Prostate gland (tissue), 2 donors: ENCODE measurements at regions not wholly inside any gene's neighbourhood (a gene's known extent, or its start where the extent isn't known, plus 50 kb on each side); places are given as distances from the start of the nearest gene placed in this dataset.

ENCODE experiments used
- DNase-seq: peaks from one replicate; pipeline ENCODE4 v3.0.0-alpha.2; 2019; ENCODE audit warnings: low spot score
- H3K27ac ChIP-seq, 2 donors: fragments of 200-600 bp; sonication (generic); 2 replicates each; pipeline ENCODE4 v1.5.1; 2017 to 2019
- H3K27me3 ChIP-seq: fragments of 200-600 bp; sonication (generic); replicated peaks from 2 replicates; pipeline ENCODE4 v1.5.1; 2019; ENCODE audit not compliant: insufficient read depth
- H3K36me3 ChIP-seq, 2 donors: fragments of 200-600 bp; sonication (generic); 1 replicate in 1 of 2; 2 replicates in 1 of 2; pipeline versions ENCODE4 v1.5.1 to v1.8.1; 2017 to 2019
- H3K4me1 ChIP-seq: fragments of 200-600 bp; sonication (generic); replicated peaks from 2 replicates; pipeline ENCODE4 v1.5.1; 2019
- H3K4me3 ChIP-seq, 2 donors: fragments of 200-600 bp; sonication (generic); 2 replicates each; pipeline ENCODE4 v1.5.1; 2017 to 2019
- H3K9me3 ChIP-seq: fragments of 200-600 bp; sonication (generic); 2 replicates; pipeline ENCODE4 v1.5.1; 2017
- CTCF ChIP-seq, 4 experiments: fragments of 200-600 bp in 2 of 4; fragments of 450-650 bp in 2 of 4; sonication (generic) in 2 of 4; IDR thresholded peaks; 1 replicate in 3 of 4; 2 replicates in 1 of 4; pipeline ENCODE4 v1.5.1; 2016 to 2019; ENCODE audit warnings: antibody characterized with exemption in 4 of 4, mild to moderate bottlenecking in 2 of 4, moderate library complexity in 2 of 4
- POLR2A ChIP-seq: fragments of 450-650 bp; IDR thresholded peaks from one replicate; pipeline ENCODE4 v1.6.1; 2016; ENCODE audit warnings: antibody characterized with exemption, mild to moderate bottlenecking
- POLR2AphosphoS5 ChIP-seq: sonication (generic); formaldehyde crosslinking; IDR thresholded peaks from one replicate; pipeline ENCODE4 v1.6.1; 2017; ENCODE audit warnings: antibody characterized with exemption
- WGBS: methylation state at CpG from one replicate; pipeline ENCODE4 v1.1.5; 2018; 5-methylcytosine and 5-hydroxymethylcytosine counted together
- intact Hi-C: fragments of 100-400 bp; cut with DNase I; formaldehyde crosslinking; loops from one replicate; pipeline ENCODE4 v1.14.2; 2022

GRCh38 chr20:48291896-48292295 lies 506.6 kb upstream of the SULF2 start:
- no peak overlapping the region for H3K27ac ChIP-seq
- no peaks in the 10 kb centered on the region for H3K4me1 ChIP-seq
- H3K27me3 ChIP-seq, result no peaks in the 10 kb centered on the region
- H3K36me3 ChIP-seq, result no peaks in the 10 kb centered on the region
- intact Hi-C loops, result loop anchor here (5.0 to 10.0 kb wide), 2 partner anchors 505 to 617 kb away; partner anchors contain the start of gene SULF2
- no peak for TF ChIP-seq POLR2A
- no peak for TF ChIP-seq POLR2AphosphoS5
- TF ChIP-seq CTCF (IDR thresholded peaks at IDR 0.05), result no peak
- DNase-seq, result no peak
- WGBS, result 97% methylated on average over 4 of the region's 4 CpGs
- H3K4me3 ChIP-seq, result no peak overlapping the region
- no peaks in the 10 kb centered on the region for H3K9me3 ChIP-seq

- H3K9me3 ChIP-seq, result no peaks in the 10 kb centered on the region
- 19% methylated on average over 2 of the region's 2 CpGs for WGBS
- H3K4me3 ChIP-seq, result no peak overlapping the region
- no peak overlapping the region for H3K27ac ChIP-seq
- H3K4me1 ChIP-seq, result peaks cover 4% of the 10 kb centered on the region
- intact Hi-C loops, result no loop called here
- no peak for TF ChIP-seq CTCF (IDR thresholded peaks at IDR 0.05)
- TF ChIP-seq POLR2A, result no peak
- peak; percentile 47 for TF ChIP-seq POLR2AphosphoS5
- DNase-seq, result no peak
- H3K36me3 ChIP-seq, result no peaks in the 10 kb centered on the region
- no peaks in the 10 kb centered on the region for H3K27me3 ChIP-seq
Observed at GRCh38 chr20:48288930-48289507, 503.7 kb upstream of the SULF2 start.

GRCh38 chr20:48287552-48288170 lies 502.4 kb upstream of the SULF2 start:
- 92% methylated on average over 6 of the region's 6 CpGs for WGBS
- Histone ChIP-seq H3K9me3 (no peaks in the 10 kb centered on the region), H3K4me1 (peaks cover 4% of the 10 kb centered on the region), H3K36me3 (no peaks in the 10 kb centered on the region), H3K27ac (peak overlapping the region; percentile 34 to 39), H3K27me3 (no peaks in the 10 kb centered on the region), H3K4me3 (no peak overlapping the region)
- no peak for DNase-seq
- TF ChIP-seq CTCF (IDR thresholded peaks at IDR 0.05), result no peak
- no peak for TF ChIP-seq POLR2AphosphoS5
- TF ChIP-seq POLR2A, result no peak
- intact Hi-C loops, result no loop called here

- DNase-seq, result no peak
- intact Hi-C loops, result no loop called here
Observed at GRCh38 chr20:48287021-48287494, 501.8 kb upstream of the SULF2 start.

More at GRCh38 chr20:48287021-48287494, 501.8 kb upstream of the SULF2 start:
- H3K4me1 ChIP-seq, result peaks cover 4% of the 10 kb centered on the region
- peak overlapping the region; percentile 34 to 39 for H3K27ac ChIP-seq
- H3K27me3 ChIP-seq, result no peaks in the 10 kb centered on the region
- H3K4me3 ChIP-seq, result no peak overlapping the region
- TF ChIP-seq POLR2AphosphoS5 (peak; percentile 12), CTCF (IDR thresholded peaks at IDR 0.05) (no peak)
- H3K9me3 ChIP-seq, result no peaks in the 10 kb centered on the region
- H3K36me3 ChIP-seq, result no peaks in the 10 kb centered on the region
- 31% methylated on average over 7 of the region's 7 CpGs for WGBS
